Tibial nerve (tissue), 4 donors: ENCODE measurements at regions not wholly inside any gene's neighbourhood (a gene's known extent, or its start where the extent isn't known, plus 50 kb on each side); places are given as distances from the start of the nearest gene placed in this dataset.

ENCODE experiments used
- CTCF ChIP-seq, 5 experiments: fragments of 200-600 bp in 3 of 5; fragments of 450-650 bp in 2 of 5; sonication (generic) in 3 of 5; IDR thresholded peaks; one replicate each; pipeline ENCODE4 v1.5.1; 2016 to 2019; ENCODE audit warnings: antibody characterized with exemption in 5 of 5, mild to moderate bottlenecking in 3 of 5, moderate library complexity in 2 of 5
- EP300 ChIP-seq, 2 donors: sonication (generic); formaldehyde crosslinking; IDR thresholded peaks; one replicate each; pipeline ENCODE4 v1.6.1; 2017; ENCODE audit warnings: antibody characterized with exemption in 2 of 2, mild to moderate bottlenecking in 1 of 2
- POLR2A ChIP-seq, 2 donors: fragments of 450-650 bp; IDR thresholded peaks; one replicate each; pipeline ENCODE4 v1.6.1; 2017; ENCODE audit warnings: antibody characterized with exemption in 2 of 2, mild to moderate bottlenecking in 2 of 2, moderate library complexity in 2 of 2

- TF ChIP-seq CTCF (IDR thresholded peaks at IDR 0.05): no peak
- no peak for TF ChIP-seq POLR2A (IDR thresholded peaks at IDR 0.05)
- no peak for TF ChIP-seq EP300 (IDR thresholded peaks at IDR 0.05)
Measured at GRCh38 chr18:30920351-30920750, 122.2 kb downstream of the DSC3 start.
